Naive thymus-derived CD4-positive, alpha-beta T cell (primary cell): ENCODE measurements at regions not wholly inside any gene's neighbourhood (a gene's known extent, or its start where the extent isn't known, plus 50 kb on each side); places are given as distances from the start of the nearest gene placed in this dataset.

Experiments
- ATAC-seq: fragments of 150-1000 bp; cut with Tn5 transposase; 2 replicates; pipeline ENCODE4 v1.10.0; 2021; ENCODE audit warnings: mild to moderate bottlenecking, moderate library complexity
- CTCF ChIA-PET: fragments of 350-600 bp; sonication (Branson Sonifier 250); formaldehyde crosslinking; loops from one replicate; lab custom pipeline; 2021; ENCODE audit warnings: antibody characterized with exemption; lab: Charles Lee
- POLR2A ChIA-PET: fragments of 350-600 bp; sonication (Branson Sonifier 250); formaldehyde crosslinking; loops from one replicate; lab custom pipeline; 2021; ENCODE audit warnings: antibody characterized with exemption, inconsistent platforms; lab: Charles Lee
- DNase-seq, 9 donors: peaks; one replicate each; pipeline versions ENCODE4 v3.0.0 to v3.0.0-alpha.2; 2020 to 2022; ENCODE audit warnings: mixed read lengths in 1 of 9
- H3K27ac ChIP-seq: one replicate; pipeline ENCODE4 v1.7.0; 2013; ENCODE audit warnings: mild to moderate bottlenecking, low read depth, low read length, moderate library complexity
- H3K27me3 ChIP-seq, 2 donors: one replicate each; pipeline ENCODE4 v1.7.0; 2013; ENCODE audit warnings: low read length in 2 of 2, mild to moderate bottlenecking in 2 of 2, moderate library complexity in 2 of 2; ENCODE audit not compliant: control insufficient read depth in 2 of 2, insufficient read depth in 2 of 2
- H3K36me3 ChIP-seq, 3 experiments: 1 replicate in 2 of 3; 2 replicates in 1 of 3; pipeline ENCODE4 v1.7.0; 2013; ENCODE audit warnings: low read length in 3 of 3, mild to moderate bottlenecking in 3 of 3, moderate library complexity in 1 of 3; ENCODE audit not compliant: insufficient read depth in 3 of 3, control insufficient read depth in 2 of 3
- H3K4me1 ChIP-seq, 2 donors: one replicate each; pipeline ENCODE4 v1.7.0; 2013; ENCODE audit warnings: low read length in 2 of 2, mild to moderate bottlenecking in 2 of 2, moderate library complexity in 1 of 2; ENCODE audit not compliant: control insufficient read depth in 2 of 2, insufficient read depth in 2 of 2
- H3K4me3 ChIP-seq: 2 replicates; pipeline ENCODE4 v1.7.0; 2013; ENCODE audit warnings: mild to moderate bottlenecking, low read length
- H3K9me3 ChIP-seq, 3 experiments: 1 replicate in 2 of 3; 2 replicates in 1 of 3; pipeline ENCODE4 v1.7.0; 2013; ENCODE audit warnings: low read length in 3 of 3; ENCODE audit not compliant: control insufficient read depth in 2 of 3
- H3K27ac Mint-ChIP-seq, 9 donors: one replicate each; pipeline ENCODE4 v1.8.0; 2020 to 2022; ENCODE audit warnings: mixed read lengths in 9 of 9, mild to moderate bottlenecking in 8 of 9, moderate library complexity in 5 of 9, inconsistent platforms in 2 of 9
- H3K27me3 Mint-ChIP-seq, 5 donors: one replicate each; pipeline ENCODE4 v1.8.0; 2021 to 2022; ENCODE audit warnings: mixed read lengths in 5 of 5, mild to moderate bottlenecking in 1 of 5
- H3K36me3 Mint-ChIP-seq, 5 donors: one replicate each; pipeline ENCODE4 v1.8.0; 2020 to 2022; ENCODE audit warnings: mixed read lengths in 5 of 5, mild to moderate bottlenecking in 3 of 5, inconsistent platforms in 1 of 5
- H3K4me1 Mint-ChIP-seq, 7 donors: one replicate each; pipeline ENCODE4 v1.8.0; 2020 to 2022; ENCODE audit warnings: mixed read lengths in 7 of 7, mild to moderate bottlenecking in 3 of 7, inconsistent platforms in 1 of 7
- H3K4me3 Mint-ChIP-seq, 10 donors: one replicate each; pipeline ENCODE4 v1.8.0; 2020 to 2022; ENCODE audit warnings: mild to moderate bottlenecking in 10 of 10, mixed read lengths in 10 of 10, moderate library complexity in 6 of 10, inconsistent platforms in 2 of 10
- H3K9me3 Mint-ChIP-seq, 11 donors: one replicate each; pipeline ENCODE4 v1.8.0; 2020 to 2022; ENCODE audit warnings: mixed read lengths in 11 of 11, mild to moderate bottlenecking in 4 of 11, inconsistent platforms in 1 of 11, moderate library complexity in 1 of 11
- intact Hi-C, 2 donors: fragments of 100-400 bp; cut with micrococcal nuclease; formaldehyde crosslinking; loops; one replicate each; pipeline ENCODE4 v1.15.1; 2023

GRCh38 chr2:117656546-117656945 lies 157.9 kb upstream of the DDX18 start:
- CTCF ChIA-PET: no interaction called here
- Mint-ChIP-seq H3K4me1 (no peaks in the 10 kb centered on the region), H3K4me3 (no peak overlapping the region), H3K36me3 (no peaks in the 10 kb centered on the region), H3K27ac (no peak overlapping the region), H3K27me3 (peaks cover 0 to 15% (median 10%) of the 10 kb centered on the region in 5 donors), H3K9me3 (peaks cover 0 to 5% (median 0%) of the 10 kb centered on the region in 11 donors)
- Histone ChIP-seq H3K4me1 (no peaks in the 10 kb centered on the region), H3K36me3 (no peaks in the 10 kb centered on the region), H3K4me3 (no peak overlapping the region), H3K27me3 (no peaks in the 10 kb centered on the region), H3K9me3 (no peaks in the 10 kb centered on the region), H3K27ac (no peak overlapping the region)
- POLR2A ChIA-PET: no interaction called here
- intact Hi-C loops: no loop called here
- DNase-seq (no peak), ATAC-seq (no peak)

GRCh38 chr2:117661619-117662018 lies 152.9 kb upstream of the DDX18 start:
- Histone ChIP-seq H3K4me3 (no peak overlapping the region), H3K4me1 (no peaks in the 10 kb centered on the region), H3K27me3 (no peaks in the 10 kb centered on the region), H3K9me3 (no peaks in the 10 kb centered on the region), H3K36me3 (no peaks in the 10 kb centered on the region), H3K27ac (no peak overlapping the region)
- Mint-ChIP-seq H3K9me3 (peaks cover 0 to 3% (median 0%) of the 10 kb centered on the region in 11 donors), H3K4me3 (no peak overlapping the region), H3K27me3 (peaks cover 0 to 15% (median 13%) of the 10 kb centered on the region in 5 donors), H3K27ac (no peak overlapping the region), H3K4me1 (no peaks in the 10 kb centered on the region), H3K36me3 (no peaks in the 10 kb centered on the region)
- ChIA-PET POLR2A (no interaction called here), CTCF (no interaction called here)
- intact Hi-C loops: no loop called here
- DNase-seq (no peak), ATAC-seq (no peak)

- CTCF ChIA-PET: no interaction called here
- Histone ChIP-seq H3K36me3 (no peaks in the 10 kb centered on the region), H3K27me3 (peaks cover 0 to 2% of the 10 kb centered on the region in 2 donors), H3K9me3 (no peaks in the 10 kb centered on the region), H3K4me1 (no peaks in the 10 kb centered on the region), H3K4me3 (no peak overlapping the region), H3K27ac (no peak overlapping the region)
- intact Hi-C loops: no loop called here
- H3K4me3 Mint-ChIP-seq: no peak overlapping the region
- no peaks in the 10 kb centered on the region for H3K4me1 Mint-ChIP-seq
- H3K9me3 Mint-ChIP-seq: peaks cover 0 to 6% (median 0%) of the 10 kb centered on the region in 11 donors
- DNase-seq: no peak
- ATAC-seq: no peak
- no peaks in the 10 kb centered on the region for H3K36me3 Mint-ChIP-seq
- H3K27ac Mint-ChIP-seq: no peak overlapping the region
- POLR2A ChIA-PET: no interaction called here
- peaks cover 0 to 4% (median 0%) of the 10 kb centered on the region in 5 donors for H3K27me3 Mint-ChIP-seq
Measured at GRCh38 chr2:117674172-117674571, 140.3 kb upstream of the DDX18 start.

DNA sequence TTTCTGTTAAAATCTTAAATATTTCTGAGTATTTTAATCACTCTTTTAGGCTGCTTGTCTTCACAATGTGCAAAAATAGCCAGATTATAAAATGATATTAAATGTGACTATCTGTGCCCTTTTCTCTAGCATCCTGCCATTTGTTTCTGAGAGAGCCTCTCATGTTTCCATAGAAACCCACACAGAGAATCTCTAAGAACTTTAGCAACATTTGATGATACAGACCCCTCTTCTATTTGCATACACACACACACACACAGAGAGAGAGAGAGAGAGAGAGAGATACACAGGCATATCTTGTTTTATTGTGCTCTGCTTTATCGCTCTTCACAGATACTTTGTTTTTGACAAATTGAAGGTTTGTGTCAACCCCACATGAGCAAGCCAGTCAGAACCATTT lies 134.5 kb upstream of the DDX18 start:
- DNase-seq (no peak), ATAC-seq (no peak)
- CTCF ChIA-PET: no interaction called here
- Histone ChIP-seq H3K4me1 (no peaks in the 10 kb centered on the region), H3K27ac (no peak overlapping the region), H3K36me3 (no peaks in the 10 kb centered on the region), H3K27me3 (peaks cover 0 to 2% of the 10 kb centered on the region in 2 donors), H3K9me3 (no peaks in the 10 kb centered on the region), H3K4me3 (no peak overlapping the region)
- intact Hi-C loops: no loop called here
- Mint-ChIP-seq H3K36me3 (no peaks in the 10 kb centered on the region), H3K4me3 (no peak overlapping the region), H3K27ac (no peak overlapping the region), H3K27me3 (peaks cover 0 to 11% (median 7%) of the 10 kb centered on the region in 5 donors), H3K9me3 (peaks cover 0 to 2% (median 0%) of the 10 kb centered on the region in 11 donors), H3K4me1 (no peaks in the 10 kb centered on the region)
- POLR2A ChIA-PET: no interaction called here

DNA sequence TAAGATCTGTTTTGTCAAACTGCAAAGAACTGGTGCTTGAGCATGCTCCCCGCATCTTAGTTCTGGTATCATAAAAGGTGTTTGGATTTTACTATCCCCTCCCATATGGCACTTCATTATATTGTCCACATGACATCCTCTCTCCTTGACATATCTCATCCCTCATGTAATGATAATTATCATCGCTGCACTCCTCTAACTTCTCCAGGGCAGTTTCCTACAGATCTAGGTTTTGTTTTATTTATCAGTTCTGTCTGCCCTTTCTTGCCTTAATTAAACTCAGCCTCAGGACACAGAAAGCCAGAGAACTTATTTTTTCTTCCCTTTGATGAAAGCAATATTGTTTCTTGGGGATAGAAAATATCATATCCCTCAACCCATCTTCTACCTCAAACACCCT lies 129.6 kb upstream of the DDX18 start:
- H3K27me3 Mint-ChIP-seq: peaks cover 0 to 25% (median 7%) of the 10 kb centered on the region in 5 donors
- H3K4me3 ChIP-seq: no peak overlapping the region
- H3K9me3 Mint-ChIP-seq: peaks cover 0 to 4% (median 0%) of the 10 kb centered on the region in 11 donors
- DNase-seq: no peak
- ChIA-PET POLR2A (no interaction called here), CTCF (no interaction called here)
- H3K4me1 ChIP-seq: no peaks in the 10 kb centered on the region
- H3K27ac ChIP-seq: no peak overlapping the region
- H3K4me1 Mint-ChIP-seq: no peaks in the 10 kb centered on the region
- H3K36me3 Mint-ChIP-seq: peaks cover 0 to 4% (median 0%) of the 10 kb centered on the region in 5 donors
- H3K4me3 Mint-ChIP-seq: no peak overlapping the region
- ATAC-seq: no peak
- no peak overlapping the region for H3K27ac Mint-ChIP-seq
- intact Hi-C loops: no loop called here
- no peaks in the 10 kb centered on the region for H3K9me3 ChIP-seq
- no peaks in the 10 kb centered on the region for H3K36me3 ChIP-seq
- H3K27me3 ChIP-seq: no peaks in the 10 kb centered on the region

DNA sequence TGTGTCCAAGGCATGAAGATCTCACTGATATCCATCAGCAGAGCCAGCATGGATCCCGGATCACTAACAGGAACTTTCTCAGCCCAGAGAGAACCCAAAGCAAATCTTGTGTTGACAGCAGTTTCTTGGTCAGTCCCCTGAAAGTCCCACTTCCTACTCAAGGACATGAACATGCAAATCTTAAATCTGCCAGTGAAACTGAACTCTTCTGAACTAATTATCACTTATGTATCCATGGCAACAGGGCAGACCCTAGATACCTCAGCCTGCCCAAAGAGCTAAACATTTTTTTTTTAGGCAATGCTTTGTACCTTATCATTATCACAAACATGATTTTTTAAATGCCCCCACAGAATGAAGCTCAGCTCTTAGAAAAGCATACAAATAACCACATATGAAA lies 127.8 kb upstream of the DDX18 start:
- ChIA-PET POLR2A (no interaction called here), CTCF (interaction anchor here (0.7 kb wide), 1 partner anchor 802 kb away, joined by 3 read pairs; no protein-coding TSS in a partner anchor)
- H3K4me3 Mint-ChIP-seq: no peak overlapping the region
- H3K4me3 ChIP-seq: no peak overlapping the region
- no peak overlapping the region for H3K27ac Mint-ChIP-seq
- no peaks in the 10 kb centered on the region for H3K9me3 ChIP-seq
- no peaks in the 10 kb centered on the region for H3K4me1 Mint-ChIP-seq
- H3K27ac ChIP-seq: no peak overlapping the region
- no peaks in the 10 kb centered on the region for H3K36me3 ChIP-seq
- H3K27me3 ChIP-seq: no peaks in the 10 kb centered on the region
- no peak for ATAC-seq
- peaks cover 0 to 4% (median 0%) of the 10 kb centered on the region in 5 donors for H3K36me3 Mint-ChIP-seq
- no peaks in the 10 kb centered on the region for H3K4me1 ChIP-seq
- no peak for DNase-seq
- peaks cover 0 to 25% (median 4%) of the 10 kb centered on the region in 5 donors for H3K27me3 Mint-ChIP-seq
- peaks cover 0 to 4% (median 0%) of the 10 kb centered on the region in 11 donors for H3K9me3 Mint-ChIP-seq
- intact Hi-C loops: no loop called here

DNA sequence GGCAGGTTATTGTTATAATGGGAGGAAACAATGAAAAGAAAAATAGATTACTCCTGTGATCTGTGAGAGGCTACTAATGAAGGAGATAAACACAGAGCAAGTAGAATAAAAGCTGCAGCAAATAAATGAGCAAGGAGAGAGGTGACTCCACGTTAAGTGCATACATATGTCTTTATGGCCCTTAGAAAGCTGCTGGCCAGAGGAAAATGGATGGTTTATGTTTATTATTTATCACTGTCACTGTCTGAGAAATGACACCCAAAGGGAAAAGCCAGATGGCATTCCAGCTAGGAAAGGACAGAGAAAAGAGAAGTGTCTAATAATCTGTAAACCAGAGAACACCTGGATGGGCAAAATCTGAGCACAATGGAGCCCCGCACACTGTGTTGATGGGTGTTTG lies 122.9 kb upstream of the DDX18 start:
- CTCF ChIA-PET: no interaction called here
- ATAC-seq: no peak

More for the DNA sequence above, 122.9 kb upstream of the DDX18 start:
- Mint-ChIP-seq H3K4me3 (no peak overlapping the region), H3K36me3 (no peaks in the 10 kb centered on the region), H3K27ac (no peak overlapping the region), H3K9me3 (no peaks in the 10 kb centered on the region), H3K4me1 (no peaks in the 10 kb centered on the region), H3K27me3 (peaks cover 0 to 14% (median 4%) of the 10 kb centered on the region in 5 donors)
- H3K4me3 ChIP-seq: no peak overlapping the region
- H3K27ac ChIP-seq: no peak overlapping the region
- intact Hi-C loops: no loop called here
- no peaks in the 10 kb centered on the region for H3K4me1 ChIP-seq
- H3K27me3 ChIP-seq: no peaks in the 10 kb centered on the region
- POLR2A ChIA-PET: no interaction called here
- no peaks in the 10 kb centered on the region for H3K9me3 ChIP-seq
- H3K36me3 ChIP-seq: no peaks in the 10 kb centered on the region
- DNase-seq: no peak
